ENCODE measurements at regions not wholly inside any gene's neighbourhood (a gene's known extent, or its start where the extent isn't known, plus 50 kb on each side); places are given as distances from the start of the nearest gene placed in this dataset.

DNA sequence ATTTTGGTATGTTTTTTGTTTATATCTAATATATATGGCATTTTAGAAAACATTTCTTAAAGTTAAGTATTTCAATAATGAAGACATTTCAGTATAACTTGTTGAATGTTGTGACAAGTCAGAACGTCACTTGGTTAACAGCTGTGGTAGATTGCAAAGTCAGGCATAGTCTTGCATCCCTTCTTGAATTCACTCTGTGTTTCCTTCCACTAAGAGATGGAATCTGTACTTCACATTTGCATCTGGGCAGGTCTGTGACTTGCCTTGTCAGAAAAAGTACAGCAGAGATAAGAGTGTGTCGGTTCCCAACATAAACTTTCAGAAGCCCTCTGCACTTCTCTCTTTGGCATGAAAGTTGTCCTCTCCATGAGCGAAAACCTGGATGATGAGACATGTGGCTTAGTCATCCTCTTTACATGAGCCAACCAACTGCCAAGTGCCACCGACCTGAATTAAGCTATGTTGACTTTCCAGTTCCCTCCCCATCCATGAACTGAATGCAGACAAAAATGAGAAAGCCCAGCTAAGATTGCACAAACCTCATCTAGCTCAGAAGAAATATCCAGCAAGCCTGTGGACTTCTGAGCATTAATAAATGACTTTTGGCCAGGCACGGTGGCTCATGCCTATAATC is 1730.2 kb downstream of the MRPL39 start:
- no peak for TF ChIP-seq POLR2A (IDR thresholded peaks at IDR 0.05)
- TF ChIP-seq EP300 (IDR thresholded peaks at IDR 0.05), result no peak
